ENCODE measurements at regions not wholly inside any gene's neighbourhood (a gene's known extent, or its start where the extent isn't known, plus 50 kb on each side); places are given as distances from the start of the nearest gene placed in this dataset.

- H3K4me1 ChIP-seq (ENCODE audit: control insufficient read depth in 2 of 2, insufficient read depth in 2 of 2, low read length in 2 of 2), result no peaks in the 10 kb centered on the region
- ATAC-seq (ENCODE audit: low read depth), result no peak
- POLR2A ChIA-PET, result no interaction called here
These were observed 1275.6 kb downstream of the NSUN3 start for GRCh38 chr3:95338446-95338845.

GRCh38 chr3:95341314-95341713, 1278.5 kb downstream of the NSUN3 start:
- no peak overlapping the region for H2AFZ ChIP-seq (ENCODE audit: insufficient read depth, low read depth, low read length, poor library complexity, severe bottlenecking)
- POLR2A ChIA-PET, result no interaction called here
- no peaks in the 10 kb centered on the region for H3K27me3 ChIP-seq (replicated peaks in 1 of 4; ENCODE audit: control extremely low read depth in 1 of 4, control insufficient read depth in 3 of 4, insufficient read depth in 4 of 4, low read length in 3 of 4)
- DNase-seq (no peak), ATAC-seq (ENCODE audit: low read depth) (no peak)
- no peaks in the 10 kb centered on the region for H3K79me2 ChIP-seq (ENCODE audit: control insufficient read depth, insufficient read depth, low read length)
- no peaks in the 10 kb centered on the region for H3K36me3 ChIP-seq (replicated peaks in 1 of 2; ENCODE audit: control extremely low read depth in 1 of 2, control insufficient read depth in 1 of 2, extremely low read depth in 1 of 2, insufficient read depth in 2 of 2, low read length in 1 of 2)
- no peak overlapping the region for H3K9ac ChIP-seq (ENCODE audit: low read length)
- H3K4me2 ChIP-seq (replicated peaks; ENCODE audit: low read depth, low read length, poor library complexity, severe bottlenecking), result no peak overlapping the region
- no peaks in the 10 kb centered on the region for H3K27me3 Mint-ChIP-seq
- TF ChIP-seq EZH2 (IDR thresholded peaks at IDR 0.05; ENCODE audit: borderline replicate concordance, insufficient read depth, low read depth, low read length, poor library complexity, severe bottlenecking) (no peak), CTCF (IDR thresholded peaks at IDR 0.05) (no peak)
- H3K4me3 ChIP-seq (ENCODE audit: control extremely low read depth in 1 of 5, extremely low read depth in 1 of 5, insufficient read depth in 1 of 5, low read depth in 2 of 5, low read length in 4 of 5), result no peak overlapping the region
- no peaks in the 10 kb centered on the region for H3K4me1 Mint-ChIP-seq
- H3K27ac Mint-ChIP-seq, result no peak overlapping the region
- CTCF ChIA-PET, result no interaction called here
- H3K4me3 Mint-ChIP-seq, result no peak overlapping the region
- H3K4me1 ChIP-seq (ENCODE audit: control insufficient read depth in 2 of 2, insufficient read depth in 2 of 2, low read length in 2 of 2), result no peaks in the 10 kb centered on the region
- WGBS (ENCODE audit: insufficient coverage), result 87% methylated on average over 5 of the region's 8 CpGs
- H3K9me3 Mint-ChIP-seq (ENCODE audit: insufficient read depth), result peaks cover 3% of the 10 kb centered on the region
- H4K20me1 ChIP-seq (ENCODE audit: control insufficient read depth, insufficient read depth, low read length, poor library complexity, severe bottlenecking), result no peaks in the 10 kb centered on the region
- intact Hi-C loops (cut with micrococcal nuclease), result no loop called here
- peaks cover 1 to 5% (median 2%) of the 10 kb centered on the region in 3 donors for H3K9me3 ChIP-seq (ENCODE audit: control extremely low read depth in 1 of 3, control insufficient read depth in 2 of 3, insufficient read depth in 1 of 3, low read length in 2 of 3)
- no peak overlapping the region for H3K27ac ChIP-seq (ENCODE audit: low read length in 2 of 2)

More at GRCh38 chr3:95338446-95338845, 1275.6 kb downstream of the NSUN3 start:
- CTCF ChIA-PET, result no interaction called here
- no peak overlapping the region for H3K27ac ChIP-seq (ENCODE audit: low read length in 2 of 2)
- TF ChIP-seq CTCF (IDR thresholded peaks at IDR 0.05) (no peak), EZH2 (IDR thresholded peaks at IDR 0.05; ENCODE audit: borderline replicate concordance, insufficient read depth, low read depth, low read length, poor library complexity, severe bottlenecking) (no peak)
- Mint-ChIP-seq H3K27me3 (no peaks in the 10 kb centered on the region), H3K27ac (no peak overlapping the region), H3K4me1 (no peaks in the 10 kb centered on the region), H3K9me3 (ENCODE audit: insufficient read depth) (peaks cover 5% of the 10 kb centered on the region), H3K4me3 (no peak overlapping the region)
- H3K27me3 ChIP-seq (replicated peaks in 1 of 4; ENCODE audit: control extremely low read depth in 1 of 4, control insufficient read depth in 3 of 4, insufficient read depth in 4 of 4, low read length in 3 of 4), result no peaks in the 10 kb centered on the region
- H3K79me2 ChIP-seq (ENCODE audit: control insufficient read depth, insufficient read depth, low read length), result no peaks in the 10 kb centered on the region
- no peak for DNase-seq
- no peak overlapping the region for H2AFZ ChIP-seq (ENCODE audit: insufficient read depth, low read depth, low read length, poor library complexity, severe bottlenecking)
- H3K9me3 ChIP-seq (ENCODE audit: control extremely low read depth in 1 of 3, control insufficient read depth in 2 of 3, insufficient read depth in 1 of 3, low read length in 2 of 3), result peaks cover 2 to 5% (median 2%) of the 10 kb centered on the region in 3 donors
- intact Hi-C loops (cut with micrococcal nuclease), result no loop called here
- H3K4me3 ChIP-seq (ENCODE audit: control extremely low read depth in 1 of 5, extremely low read depth in 1 of 5, insufficient read depth in 1 of 5, low read depth in 2 of 5, low read length in 4 of 5), result no peak overlapping the region
- no peak overlapping the region for H3K9ac ChIP-seq (ENCODE audit: low read length)
- H4K20me1 ChIP-seq (ENCODE audit: control insufficient read depth, insufficient read depth, low read length, poor library complexity, severe bottlenecking), result no peaks in the 10 kb centered on the region
- no CpG with 5 or more reads among the region's 1 CpG for WGBS (ENCODE audit: insufficient coverage)
- H3K36me3 ChIP-seq (replicated peaks in 1 of 2; ENCODE audit: control extremely low read depth in 1 of 2, control insufficient read depth in 1 of 2, extremely low read depth in 1 of 2, insufficient read depth in 2 of 2, low read length in 1 of 2), result no peaks in the 10 kb centered on the region
- no peak overlapping the region for H3K4me2 ChIP-seq (replicated peaks; ENCODE audit: low read depth, low read length, poor library complexity, severe bottlenecking)

All from B cell (primary cell).